Activated B cell treated with CpG ODN at 0.5 μM for 24 hours (primary cell): ENCODE measurements at regions not wholly inside any gene's neighbourhood (a gene's known extent, or its start where the extent isn't known, plus 50 kb on each side); places are given as distances from the start of the nearest gene placed in this dataset.

Experiments
- ATAC-seq: fragments of 200-7000 bp; cut with Tn5 transposase; one replicate; pipeline ENCODE4 v1.10.0; 2021; ENCODE audit warnings: low read depth, mild to moderate bottlenecking, moderate library complexity
- CTCF ChIA-PET: fragments of 350-600 bp; sonication (Branson Sonifier 250); formaldehyde crosslinking; loops from one replicate; lab custom pipeline; 2021; ENCODE audit warnings: antibody characterized with exemption; lab: Charles Lee
- POLR2A ChIA-PET: fragments of 350-600 bp; sonication (Branson Sonifier 250); formaldehyde crosslinking; loops from one replicate; lab custom pipeline; 2021; ENCODE audit warnings: antibody characterized with exemption; lab: Charles Lee
- DNase-seq: peaks from one replicate; pipeline ENCODE4 v3.0.0; 2022
- H3K27ac Mint-ChIP-seq: one replicate; pipeline ENCODE4 v1.8.0; 2020; ENCODE audit warnings: mixed read lengths
- H3K27me3 Mint-ChIP-seq: one replicate; pipeline ENCODE4 v1.8.0; 2021; ENCODE audit warnings: mixed read lengths
- H3K36me3 Mint-ChIP-seq: one replicate; pipeline ENCODE4 v1.8.0; 2021; ENCODE audit warnings: low read depth, mixed read lengths
- H3K4me1 Mint-ChIP-seq: one replicate; pipeline ENCODE4 v1.8.0; 2021; ENCODE audit warnings: mixed read lengths
- H3K4me3 Mint-ChIP-seq: one replicate; pipeline ENCODE4 v1.8.0; 2020; ENCODE audit warnings: mild to moderate bottlenecking, mixed read lengths
- H3K9me3 Mint-ChIP-seq: one replicate; pipeline ENCODE4 v1.8.0; 2020; ENCODE audit warnings: mixed read lengths
- intact Hi-C: fragments of 100-400 bp; cut with micrococcal nuclease; formaldehyde crosslinking; loops from one replicate; pipeline ENCODE4 v1.15.1; 2024
- TF ChIP-seq, protein P1 (sequence below): fragments of 200-600 bp; IDR thresholded peaks from one replicate; pipeline ENCODE4 v1.8.0; 2022; ENCODE audit warnings: antibody characterized with exemption, mild to moderate bottlenecking

DNA sequence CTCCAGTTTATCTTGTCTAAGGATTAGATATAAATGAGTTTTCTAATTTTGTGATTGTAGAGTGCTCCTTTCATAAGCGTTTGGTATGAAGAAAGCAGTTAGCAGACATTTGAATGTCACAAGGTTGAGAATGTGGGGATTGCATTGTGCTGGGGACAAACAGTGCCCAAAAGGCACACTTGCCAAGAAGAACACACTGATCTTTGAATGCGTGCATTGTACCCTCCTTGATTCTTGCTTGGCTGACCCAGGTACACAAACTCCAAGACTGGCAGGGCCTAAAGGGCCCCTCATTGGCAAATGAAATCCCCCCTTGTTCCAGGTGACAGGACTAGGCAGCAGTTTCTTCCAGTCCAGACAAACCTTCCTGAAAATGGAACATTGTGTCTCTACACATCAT lies 96.9 kb upstream of the LIFR start:
- Mint-ChIP-seq H3K27ac (no peak overlapping the region), H3K9me3 (no peaks in the 10 kb centered on the region), H3K4me3 (no peak overlapping the region), H3K27me3 (peaks cover 4% of the 10 kb centered on the region), H3K36me3 (no peaks in the 10 kb centered on the region), H3K4me1 (peaks cover 2% of the 10 kb centered on the region)
- DNase-seq (no peak), ATAC-seq (no peak)
- TF ChIP-seq, protein P1, sequence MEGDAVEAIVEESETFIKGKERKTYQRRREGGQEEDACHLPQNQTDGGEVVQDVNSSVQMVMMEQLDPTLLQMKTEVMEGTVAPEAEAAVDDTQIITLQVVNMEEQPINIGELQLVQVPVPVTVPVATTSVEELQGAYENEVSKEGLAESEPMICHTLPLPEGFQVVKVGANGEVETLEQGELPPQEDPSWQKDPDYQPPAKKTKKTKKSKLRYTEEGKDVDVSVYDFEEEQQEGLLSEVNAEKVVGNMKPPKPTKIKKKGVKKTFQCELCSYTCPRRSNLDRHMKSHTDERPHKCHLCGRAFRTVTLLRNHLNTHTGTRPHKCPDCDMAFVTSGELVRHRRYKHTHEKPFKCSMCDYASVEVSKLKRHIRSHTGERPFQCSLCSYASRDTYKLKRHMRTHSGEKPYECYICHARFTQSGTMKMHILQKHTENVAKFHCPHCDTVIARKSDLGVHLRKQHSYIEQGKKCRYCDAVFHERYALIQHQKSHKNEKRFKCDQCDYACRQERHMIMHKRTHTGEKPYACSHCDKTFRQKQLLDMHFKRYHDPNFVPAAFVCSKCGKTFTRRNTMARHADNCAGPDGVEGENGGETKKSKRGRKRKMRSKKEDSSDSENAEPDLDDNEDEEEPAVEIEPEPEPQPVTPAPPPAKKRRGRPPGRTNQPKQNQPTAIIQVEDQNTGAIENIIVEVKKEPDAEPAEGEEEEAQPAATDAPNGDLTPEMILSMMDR = no peak
- ChIA-PET CTCF (no interaction called here), POLR2A (no interaction called here)
- intact Hi-C loops = no loop called here

DNA sequence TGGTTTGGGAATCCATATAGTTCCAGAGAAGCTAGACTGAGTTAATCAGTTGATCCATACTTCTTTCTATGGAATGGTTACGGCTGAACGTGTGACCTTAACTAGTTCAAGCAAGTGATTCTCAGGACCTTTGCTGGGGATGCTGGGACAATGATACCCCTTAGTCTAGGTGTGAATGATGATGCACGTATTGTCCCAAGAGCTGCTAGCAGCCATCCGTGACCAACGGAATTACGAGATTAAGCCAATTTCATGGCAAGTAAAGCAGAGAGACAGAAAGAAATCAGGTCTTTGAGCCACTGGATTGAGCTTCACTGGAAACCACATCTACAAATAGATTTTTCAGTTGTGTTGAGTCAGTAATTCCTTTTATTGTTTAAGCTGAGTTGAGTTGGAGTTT lies 99.2 kb upstream of the LIFR start:
- no peaks in the 10 kb centered on the region for H3K9me3 Mint-ChIP-seq
- DNase-seq (no peak), ATAC-seq (no peak)
- ChIA-PET POLR2A (no interaction called here), CTCF (interaction anchor here (1.2 kb wide), 1 partner anchor 214 kb away, joined by 3 read pairs; no protein-coding TSS in a partner anchor)
- intact Hi-C loops = no loop called here
- TF ChIP-seq, protein P1 = no peak
- H3K4me3 Mint-ChIP-seq = no peak overlapping the region
- no peaks in the 10 kb centered on the region for H3K36me3 Mint-ChIP-seq
- H3K4me1 Mint-ChIP-seq = no peaks in the 10 kb centered on the region
- H3K27ac Mint-ChIP-seq = no peak overlapping the region
- H3K27me3 Mint-ChIP-seq = peaks cover 1% of the 10 kb centered on the region

DNA sequence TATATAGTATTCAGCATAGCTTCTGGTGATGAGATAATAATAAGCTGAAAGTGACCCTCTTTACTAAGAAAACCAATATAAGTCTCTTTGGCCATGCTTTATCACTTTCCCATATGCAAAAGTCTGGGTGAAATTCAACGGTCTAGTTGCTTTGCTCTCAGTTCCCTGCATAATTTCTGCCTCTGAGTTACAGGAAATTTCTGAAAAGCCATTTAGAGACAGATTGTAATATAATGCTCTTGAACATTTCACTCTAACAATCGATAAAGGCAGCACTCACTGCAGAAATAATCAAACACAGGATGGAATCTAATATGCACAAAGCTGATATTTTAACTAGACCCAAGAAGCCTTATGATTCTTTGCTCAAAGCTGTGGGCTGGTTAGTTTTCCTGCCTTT lies 100.1 kb upstream of the LIFR start:
- H3K27me3 Mint-ChIP-seq = peaks cover 6% of the 10 kb centered on the region
- H3K27ac Mint-ChIP-seq = no peak overlapping the region
- TF ChIP-seq, protein P1 = no peak
- ATAC-seq (no peak), DNase-seq (no peak)
- POLR2A ChIA-PET = no interaction called here
- CTCF ChIA-PET = interaction anchor here (1.2 kb wide), 1 partner anchor 215 kb away, joined by 3 read pairs; no protein-coding TSS in a partner anchor
- H3K4me3 Mint-ChIP-seq = no peak overlapping the region
- H3K36me3 Mint-ChIP-seq = no peaks in the 10 kb centered on the region
- no peaks in the 10 kb centered on the region for H3K4me1 Mint-ChIP-seq
- H3K9me3 Mint-ChIP-seq = no peaks in the 10 kb centered on the region
- intact Hi-C loops = no loop called here

DNA sequence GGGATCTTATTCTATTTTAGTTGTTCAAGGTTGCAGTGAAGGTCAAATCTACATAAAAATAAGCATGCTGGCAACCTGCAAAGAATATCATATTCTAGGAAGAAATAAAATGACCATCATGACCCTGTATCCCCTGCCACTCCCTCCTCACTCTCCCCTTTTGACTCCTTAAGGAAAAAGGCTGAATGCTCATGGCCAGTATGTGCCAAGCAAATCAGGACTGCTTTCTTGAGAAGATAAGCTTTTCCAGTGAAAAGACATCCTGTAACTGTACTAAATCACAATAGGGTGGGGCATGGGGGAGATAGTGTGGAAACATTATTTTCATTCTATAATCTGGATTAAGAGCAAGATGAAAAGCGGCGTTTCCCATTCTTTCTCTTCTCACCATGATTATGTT lies 100.6 kb upstream of the LIFR start:
- CTCF ChIA-PET = no interaction called here
- Mint-ChIP-seq H3K27ac (no peak overlapping the region), H3K4me1 (no peaks in the 10 kb centered on the region), H3K9me3 (no peaks in the 10 kb centered on the region), H3K27me3 (peaks cover 10% of the 10 kb centered on the region), H3K4me3 (no peak overlapping the region), H3K36me3 (no peaks in the 10 kb centered on the region)
- intact Hi-C loops = no loop called here
- POLR2A ChIA-PET = no interaction called here
- TF ChIP-seq, protein P1 = no peak
- no peak for ATAC-seq
- DNase-seq = no peak

DNA sequence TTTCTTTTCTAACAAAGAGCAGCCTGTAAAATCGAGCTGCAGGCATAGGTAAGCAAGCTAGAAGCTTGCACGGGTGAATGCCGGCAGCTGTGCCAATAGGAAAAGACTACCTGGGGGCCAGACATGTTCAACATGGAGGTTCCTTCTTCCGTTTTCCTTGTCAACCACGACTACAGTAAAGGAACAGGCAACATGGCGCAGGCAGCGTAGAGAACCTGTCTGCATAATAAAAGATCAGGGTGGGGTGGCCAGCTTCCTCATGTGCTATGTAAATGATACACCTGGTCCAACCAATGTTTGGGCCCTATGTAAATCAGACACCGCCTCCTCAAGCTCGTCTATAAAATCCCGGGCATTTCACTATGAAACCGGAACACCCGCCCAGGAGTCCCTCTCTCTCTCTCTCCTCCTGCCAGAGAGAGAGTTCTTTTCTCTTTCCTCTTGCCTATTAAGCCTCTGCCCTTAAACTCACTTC lies 103.8 kb upstream of the LIFR start:
- H3K36me3 Mint-ChIP-seq = no peaks in the 10 kb centered on the region
- no peak for DNase-seq
- CTCF ChIA-PET = no interaction called here
- TF ChIP-seq, protein P1 = no peak
- no peak overlapping the region for H3K4me3 Mint-ChIP-seq
- POLR2A ChIA-PET = no interaction called here
- H3K4me1 Mint-ChIP-seq = no peaks in the 10 kb centered on the region
- ATAC-seq = no peak
- peaks cover 10% of the 10 kb centered on the region for H3K27me3 Mint-ChIP-seq
- no peaks in the 10 kb centered on the region for H3K9me3 Mint-ChIP-seq
- intact Hi-C loops = no loop called here
- no peak overlapping the region for H3K27ac Mint-ChIP-seq
